ENCODE measurements at regions not wholly inside any gene's neighbourhood (a gene's known extent, or its start where the extent isn't known, plus 50 kb on each side); places are given as distances from the start of the nearest gene placed in this dataset.
"Not testable (repeated sequence)": the region's sequence is repeated elsewhere in the genome, so short reads cannot be mapped to it uniquely, and the experiment has no call there.

DNA sequence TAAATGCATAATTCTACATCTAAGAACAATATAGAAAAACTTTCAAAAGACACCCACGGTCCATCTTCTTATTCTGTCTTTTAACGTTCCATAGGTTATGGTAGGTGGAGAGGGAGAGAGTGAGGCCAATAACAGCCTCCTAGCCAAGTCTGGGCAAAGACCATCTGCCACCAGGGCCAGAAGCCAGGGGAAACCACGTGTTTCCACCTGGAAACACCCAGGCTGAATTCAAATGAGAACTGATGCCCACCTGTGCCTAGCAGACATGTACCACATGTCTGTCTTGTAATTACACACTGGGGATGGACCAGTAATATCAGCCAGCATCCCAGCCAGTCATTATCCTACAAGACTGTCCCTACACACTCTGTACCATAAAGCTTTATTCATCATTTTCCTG lies 1573.1 kb downstream of the EFNB2 start:
- no peak overlapping the region for H3K4me3 Mint-ChIP-seq
- H3K36me3 Mint-ChIP-seq (ENCODE audit: low read depth), result no peaks in the 10 kb centered on the region
- no peaks in the 10 kb centered on the region for H3K27me3 Mint-ChIP-seq
- no peaks in the 10 kb centered on the region for H3K4me1 Mint-ChIP-seq (ENCODE audit: low read depth)
- no peaks in the 10 kb centered on the region for H3K9me3 Mint-ChIP-seq
- no peak overlapping the region for H3K27ac Mint-ChIP-seq
- no peak for DNase-seq

DNA sequence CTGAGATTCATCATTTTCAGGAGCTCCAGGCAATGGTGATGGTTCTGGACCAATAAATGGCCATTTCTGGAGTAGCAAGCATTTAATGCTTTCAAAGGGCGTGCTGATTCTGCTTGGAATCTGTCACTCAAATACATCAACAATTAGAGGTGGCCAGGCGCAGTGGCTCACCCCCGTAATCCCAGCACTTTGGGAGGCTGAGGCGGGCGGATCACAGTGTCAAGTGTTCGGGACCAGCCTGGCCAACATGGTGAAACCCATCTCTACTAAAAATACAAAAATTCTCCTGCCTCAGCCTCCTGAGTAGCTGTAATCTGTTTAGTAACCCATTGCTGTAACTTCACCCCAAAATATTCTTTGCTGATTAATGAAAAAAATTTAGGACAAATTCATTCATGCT lies 1574.2 kb downstream of the EFNB2 start:
- Mint-ChIP-seq H3K9me3 (no peaks in the 10 kb centered on the region), H3K27me3 (no peaks in the 10 kb centered on the region), H3K36me3 (ENCODE audit: low read depth) (no peaks in the 10 kb centered on the region), H3K4me3 (no peak overlapping the region), H3K27ac (no peak overlapping the region), H3K4me1 (ENCODE audit: low read depth) (no peaks in the 10 kb centered on the region)
- no peak for DNase-seq

DNA sequence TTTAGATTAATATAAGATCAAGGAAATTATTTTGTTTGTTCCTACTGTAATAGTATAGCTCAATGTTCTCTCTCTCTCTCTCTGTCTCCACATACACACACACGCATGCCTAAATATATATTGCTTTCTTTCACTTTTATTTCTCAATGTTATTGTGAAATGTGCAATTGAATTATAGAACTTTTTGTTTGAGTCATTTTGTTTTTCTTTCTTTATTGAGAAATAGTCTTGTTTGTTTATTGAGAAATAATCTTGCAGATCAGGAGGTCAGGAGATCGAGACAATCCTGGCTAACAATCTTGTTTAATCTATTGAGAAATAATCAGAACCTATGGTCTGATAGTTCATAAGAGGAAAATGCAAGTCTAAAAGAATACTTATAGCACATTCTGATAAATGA lies 1581.3 kb downstream of the EFNB2 start:
- Mint-ChIP-seq H3K4me1 (ENCODE audit: low read depth) (no peaks in the 10 kb centered on the region), H3K9me3 (no peaks in the 10 kb centered on the region), H3K36me3 (ENCODE audit: low read depth) (no peaks in the 10 kb centered on the region), H3K27ac (no peak overlapping the region), H3K27me3 (no peaks in the 10 kb centered on the region), H3K4me3 (no peak overlapping the region)
- no peak for DNase-seq

DNA sequence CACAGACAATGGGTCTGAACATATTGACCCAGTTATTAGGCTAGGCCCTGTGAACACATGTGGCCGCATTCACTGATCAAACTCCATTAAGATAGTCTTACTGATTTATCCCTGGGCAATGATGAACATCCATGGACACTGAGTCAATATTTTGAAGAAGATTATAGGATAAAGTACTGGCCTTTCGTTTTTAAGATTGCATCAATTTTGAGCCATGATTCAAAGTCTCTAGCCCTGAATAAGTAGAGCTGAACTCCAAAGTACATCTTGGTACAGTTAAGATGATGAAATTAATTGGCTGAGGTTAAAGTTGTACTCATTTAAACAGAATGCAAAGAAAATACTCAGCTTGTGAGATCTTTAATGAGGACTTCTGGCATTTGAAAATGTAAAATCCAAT lies 1581.9 kb downstream of the EFNB2 start:
- H3K36me3 Mint-ChIP-seq (ENCODE audit: low read depth), result no peaks in the 10 kb centered on the region
- no peaks in the 10 kb centered on the region for H3K4me1 Mint-ChIP-seq (ENCODE audit: low read depth)
- H3K27ac Mint-ChIP-seq, result no peak overlapping the region
- H3K27me3 Mint-ChIP-seq, result no peaks in the 10 kb centered on the region
- no peak for DNase-seq
- H3K4me3 Mint-ChIP-seq, result no peak overlapping the region
- no peaks in the 10 kb centered on the region for H3K9me3 Mint-ChIP-seq

DNA sequence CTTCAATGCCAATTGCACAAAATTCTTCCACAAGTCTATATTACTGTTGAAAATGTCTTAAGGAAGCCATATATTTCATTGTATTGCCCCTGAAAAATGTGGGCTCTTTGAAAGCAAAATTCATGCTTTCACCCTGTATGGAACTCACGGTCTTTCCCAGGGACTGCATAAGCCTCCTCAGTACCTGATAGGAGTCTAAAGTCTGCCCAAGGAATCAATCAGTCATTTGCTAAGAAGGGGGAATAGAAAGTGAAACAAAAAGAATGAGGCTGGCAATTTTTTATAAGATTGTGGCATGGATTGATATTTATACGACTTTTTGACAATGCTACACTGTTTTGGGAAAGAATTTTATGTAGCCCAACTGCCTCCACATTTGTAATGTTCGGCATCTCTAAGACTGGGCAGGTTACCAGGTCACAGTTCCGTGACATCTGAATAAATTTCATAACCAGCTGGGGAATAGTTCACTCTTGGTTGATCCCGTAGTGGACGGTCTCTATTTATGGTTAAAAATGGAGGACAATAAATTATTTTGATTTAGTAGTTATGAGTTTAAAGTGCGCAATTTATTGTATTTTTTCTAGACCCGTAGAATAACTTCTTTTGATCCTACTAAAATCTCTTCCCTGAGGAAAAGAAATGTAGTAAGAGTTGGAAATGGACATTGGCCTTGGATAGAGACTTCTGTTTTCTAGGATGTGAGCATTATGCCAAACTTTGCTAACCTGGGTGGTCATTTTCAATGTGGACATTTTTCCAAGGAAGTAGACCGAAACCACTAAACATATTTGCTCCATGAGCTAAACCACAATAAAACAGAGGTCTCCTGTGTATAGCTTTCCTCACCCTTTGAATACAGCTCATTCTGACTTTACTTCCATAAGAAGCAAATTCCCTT lies 1585.4 kb downstream of the EFNB2 start:
- Mint-ChIP-seq H3K36me3 (ENCODE audit: low read depth) (no peaks in the 10 kb centered on the region), H3K27ac (no peak overlapping the region), H3K4me1 (ENCODE audit: low read depth) (no peaks in the 10 kb centered on the region), H3K9me3 (no peaks in the 10 kb centered on the region), H3K4me3 (no peak overlapping the region), H3K27me3 (no peaks in the 10 kb centered on the region)
- no peak for DNase-seq

DNA sequence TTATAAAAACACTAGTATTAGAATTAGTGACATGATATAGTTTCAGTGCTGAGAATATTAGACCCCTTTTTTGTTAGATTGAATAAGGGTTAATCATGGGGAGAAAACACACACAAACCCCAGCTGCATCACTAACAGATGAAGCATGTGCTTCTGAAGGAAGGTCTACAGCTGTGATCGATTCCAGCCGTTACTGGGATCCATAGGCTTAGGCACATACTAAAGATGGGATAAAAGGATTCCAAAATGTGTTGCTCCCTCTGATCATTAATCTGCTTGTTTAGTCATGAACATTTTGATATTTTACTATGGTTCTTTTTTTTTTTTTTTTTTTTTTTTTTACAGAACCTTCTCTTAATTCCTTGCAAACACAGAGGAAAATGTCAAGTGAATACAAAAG lies 1591.3 kb downstream of the EFNB2 start:
- H3K27me3 Mint-ChIP-seq, result no peaks in the 10 kb centered on the region
- no peak overlapping the region for H3K27ac Mint-ChIP-seq
- no peaks in the 10 kb centered on the region for H3K9me3 Mint-ChIP-seq
- no peak overlapping the region for H3K4me3 Mint-ChIP-seq
- no peak for DNase-seq
- H3K36me3 Mint-ChIP-seq (ENCODE audit: low read depth), result no peaks in the 10 kb centered on the region
- H3K4me1 Mint-ChIP-seq (ENCODE audit: low read depth), result no peaks in the 10 kb centered on the region

DNA sequence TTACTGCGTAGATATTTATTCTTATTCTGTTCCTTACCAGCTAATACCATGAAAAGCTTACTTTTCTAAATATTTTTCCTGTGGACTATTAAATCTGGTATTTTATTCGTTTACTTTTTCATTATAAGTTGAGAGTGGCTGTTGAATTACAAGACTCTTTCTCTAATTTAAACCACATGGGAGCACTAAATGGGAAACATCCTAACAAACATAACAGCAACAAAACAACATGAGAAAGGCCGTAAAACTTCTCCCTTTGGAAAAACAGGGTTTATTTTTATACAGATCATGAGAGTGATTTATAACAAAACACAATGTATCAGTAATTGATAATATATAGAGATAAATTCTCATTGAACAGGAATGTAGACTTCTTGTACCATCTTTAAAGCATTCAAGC lies 1592.1 kb downstream of the EFNB2 start:
- Mint-ChIP-seq H3K4me3 (no peak overlapping the region), H3K27me3 (no peaks in the 10 kb centered on the region), H3K27ac (no peak overlapping the region), H3K36me3 (ENCODE audit: low read depth) (no peaks in the 10 kb centered on the region), H3K4me1 (ENCODE audit: low read depth) (no peaks in the 10 kb centered on the region), H3K9me3 (no peaks in the 10 kb centered on the region)
- no peak for DNase-seq

DNA sequence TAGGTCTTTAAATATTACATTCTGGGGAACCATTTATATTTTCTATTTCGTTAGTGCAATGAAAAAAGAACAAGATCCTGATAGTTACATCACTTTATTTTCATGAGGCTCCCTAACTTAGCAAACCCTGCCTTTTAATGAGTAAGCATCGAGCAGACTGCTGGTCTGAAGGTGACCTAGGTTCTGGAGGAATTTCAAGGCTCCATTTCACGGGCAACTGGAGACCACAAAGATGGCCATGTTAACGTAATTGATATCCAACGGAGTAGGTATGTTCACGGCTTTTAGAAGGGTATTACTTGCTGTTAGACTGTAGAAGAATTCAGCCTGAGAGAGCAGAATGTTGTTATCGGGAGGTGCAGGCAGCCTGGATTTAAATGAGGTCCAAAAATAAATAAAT lies 1597.6 kb downstream of the EFNB2 start:
- no peaks in the 10 kb centered on the region for H3K4me1 Mint-ChIP-seq (ENCODE audit: low read depth)
- H3K36me3 Mint-ChIP-seq (ENCODE audit: low read depth), result no peaks in the 10 kb centered on the region
- no peak overlapping the region for H3K27ac Mint-ChIP-seq
- no peak overlapping the region for H3K4me3 Mint-ChIP-seq
- H3K9me3 Mint-ChIP-seq, result peaks cover 3% of the 10 kb centered on the region
- no peak for DNase-seq
- no peaks in the 10 kb centered on the region for H3K27me3 Mint-ChIP-seq

DNA sequence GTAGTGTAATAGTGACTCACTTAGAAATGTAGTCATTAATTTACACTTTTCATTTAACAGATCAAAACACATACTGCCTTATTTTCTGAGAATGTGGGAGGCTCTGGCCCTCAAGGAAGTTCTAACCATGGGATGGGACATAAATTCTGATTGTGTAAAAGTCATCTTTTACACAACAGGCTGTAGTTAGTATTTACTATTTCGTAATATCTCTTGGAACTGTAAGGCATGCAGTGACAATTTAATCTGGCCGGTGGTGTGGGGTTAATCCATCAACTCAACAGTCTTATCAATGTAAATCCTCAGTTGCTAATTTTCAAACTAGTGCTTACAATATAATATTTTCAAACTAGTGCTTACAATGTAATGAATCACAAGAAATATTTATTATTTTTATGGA lies 1599.2 kb downstream of the EFNB2 start:
- no peaks in the 10 kb centered on the region for H3K4me1 Mint-ChIP-seq (ENCODE audit: low read depth)
- H3K36me3 Mint-ChIP-seq (ENCODE audit: low read depth), result no peaks in the 10 kb centered on the region
- DNase-seq, result no peak
- no peak overlapping the region for H3K27ac Mint-ChIP-seq
- no peak overlapping the region for H3K4me3 Mint-ChIP-seq
- H3K27me3 Mint-ChIP-seq, result no peaks in the 10 kb centered on the region
- peaks cover 4% of the 10 kb centered on the region for H3K9me3 Mint-ChIP-seq

DNA sequence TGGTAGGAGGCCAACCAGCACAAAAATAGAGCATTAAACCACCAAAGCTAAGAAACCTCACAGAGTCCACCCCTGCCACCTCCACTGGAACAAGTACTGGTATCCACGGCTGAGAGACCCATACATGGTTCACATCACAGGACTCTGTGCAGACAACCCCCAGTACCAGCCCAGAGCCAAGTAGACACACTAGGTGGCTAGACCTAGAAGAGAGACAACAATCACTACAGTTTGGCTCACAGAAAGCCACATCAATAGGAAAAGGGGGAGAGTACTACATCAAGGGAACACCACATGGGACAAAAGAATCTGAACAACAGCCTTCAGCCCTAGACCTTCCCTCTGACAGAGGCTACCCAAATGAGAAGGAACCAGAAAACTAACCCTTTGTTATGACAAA lies 1614.9 kb downstream of the EFNB2 start:
- H3K4me3 Mint-ChIP-seq; H3K27ac Mint-ChIP-seq; DNase-seq; H3K27me3 Mint-ChIP-seq; H3K36me3 Mint-ChIP-seq (ENCODE audit: low read depth): not testable (repeated sequence)
- Mint-ChIP-seq H3K9me3 (peaks cover 12% of the 10 kb centered on the region), H3K4me1 (ENCODE audit: low read depth) (peaks cover 22% of the 10 kb centered on the region)

DNA sequence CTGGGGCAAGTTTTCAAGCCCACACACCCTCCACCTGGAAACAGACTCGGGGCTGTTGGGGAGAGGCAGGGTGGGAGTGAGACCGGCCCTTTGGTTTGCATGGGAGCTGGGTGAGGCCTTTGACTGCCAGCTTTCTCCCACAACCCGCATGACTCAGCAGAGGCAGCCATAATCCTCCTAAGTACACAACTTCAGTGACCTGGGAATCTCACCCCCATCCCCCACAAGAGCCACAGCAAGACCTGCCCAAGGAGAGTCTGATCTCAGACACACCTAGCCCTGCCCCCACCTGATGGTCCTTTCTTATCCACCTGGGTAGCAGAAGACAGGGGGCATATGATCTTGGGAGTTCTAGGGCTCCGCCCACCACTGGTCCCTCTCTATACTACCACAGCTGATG lies 1615.4 kb downstream of the EFNB2 start:
- no peak for DNase-seq
- Mint-ChIP-seq H3K9me3 (peaks cover 12% of the 10 kb centered on the region), H3K36me3 (ENCODE audit: low read depth) (no peaks in the 10 kb centered on the region), H3K27me3 (peaks cover 4% of the 10 kb centered on the region), H3K4me1 (ENCODE audit: low read depth) (peaks cover 22% of the 10 kb centered on the region), H3K4me3 (no peak overlapping the region), H3K27ac (no peak overlapping the region)

DNA sequence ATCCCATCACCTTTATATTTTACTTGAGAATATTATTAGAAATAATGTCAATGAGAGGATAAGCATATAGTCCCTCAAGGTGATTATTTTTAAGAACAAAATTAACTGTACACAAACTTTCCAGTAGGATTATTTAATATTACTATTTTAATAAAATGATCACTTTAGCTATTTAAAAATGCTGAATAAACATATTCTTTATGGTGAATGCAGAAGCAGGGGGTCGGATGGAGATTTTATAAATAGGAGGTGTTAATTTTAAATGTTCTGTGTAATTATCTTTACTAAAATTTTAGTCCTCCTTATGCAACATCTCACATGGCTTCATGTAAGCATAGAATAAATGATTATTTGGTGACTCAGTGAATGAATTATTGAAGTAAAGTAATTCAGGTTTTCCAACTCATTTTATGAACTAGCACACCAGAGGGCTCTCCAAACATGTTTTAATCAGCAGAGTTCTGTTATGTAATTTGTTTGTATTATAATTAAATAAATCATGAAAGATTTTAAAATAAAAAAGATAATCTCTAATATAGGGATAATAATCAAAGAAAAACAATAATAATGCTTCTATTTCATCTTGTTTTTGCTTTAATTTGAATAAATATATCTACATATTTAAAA lies 1635.2 kb downstream of the EFNB2 start:
- Mint-ChIP-seq H3K9me3 (no peaks in the 10 kb centered on the region), H3K27me3 (no peaks in the 10 kb centered on the region), H3K36me3 (ENCODE audit: low read depth) (no peaks in the 10 kb centered on the region), H3K4me3 (no peak overlapping the region), H3K27ac (no peak overlapping the region), H3K4me1 (ENCODE audit: low read depth) (no peaks in the 10 kb centered on the region)
- no peak for DNase-seq

DNA sequence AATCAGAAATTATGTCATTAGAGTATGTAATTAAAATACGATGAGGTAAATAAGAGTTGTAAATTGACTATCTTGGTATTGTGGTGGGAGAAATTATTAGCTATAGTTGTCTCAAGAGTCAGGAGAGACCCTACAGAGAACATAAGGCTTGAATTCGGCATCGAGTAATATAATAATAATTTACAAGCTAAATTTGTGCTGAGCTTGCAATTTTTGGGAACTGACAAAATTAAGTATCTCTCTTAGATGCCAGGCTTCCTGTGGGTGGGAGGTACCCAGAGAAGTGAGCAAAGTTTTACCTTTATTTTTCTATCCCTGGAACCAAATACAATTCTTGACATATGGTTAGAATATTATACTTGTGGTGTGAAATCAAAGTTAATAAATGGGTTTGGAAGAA lies 1637.0 kb downstream of the EFNB2 start:
- H3K4me1 Mint-ChIP-seq (ENCODE audit: low read depth), result no peaks in the 10 kb centered on the region

DNA sequence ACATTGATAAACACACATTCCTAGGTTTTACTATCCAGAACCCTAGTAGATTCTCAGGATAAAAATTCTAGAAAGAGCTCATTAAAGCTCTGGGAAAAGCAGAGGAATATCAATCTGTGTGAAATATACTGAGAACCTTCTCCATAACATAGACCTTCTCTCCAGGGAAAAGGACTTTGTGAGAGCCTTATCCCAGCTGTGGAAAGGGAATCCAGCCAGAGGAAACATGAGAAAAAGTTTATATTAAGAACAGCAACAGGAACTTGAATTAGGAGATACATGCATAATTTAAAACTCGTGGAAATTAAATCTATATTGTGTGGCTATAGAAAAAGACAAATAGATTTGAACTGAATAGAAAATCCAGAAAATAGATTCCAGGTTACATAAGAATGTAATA lies 1639.9 kb downstream of the EFNB2 start:
- Mint-ChIP-seq H3K27ac (no peak overlapping the region), H3K36me3 (ENCODE audit: low read depth) (no peaks in the 10 kb centered on the region), H3K9me3 (no peaks in the 10 kb centered on the region), H3K4me1 (ENCODE audit: low read depth) (no peaks in the 10 kb centered on the region), H3K4me3 (no peak overlapping the region), H3K27me3 (no peaks in the 10 kb centered on the region)
- no peak for DNase-seq

More for the DNA sequence above, 1637.0 kb downstream of the EFNB2 start:
- Mint-ChIP-seq H3K27ac (no peak overlapping the region), H3K4me3 (no peak overlapping the region), H3K36me3 (ENCODE audit: low read depth) (no peaks in the 10 kb centered on the region), H3K27me3 (no peaks in the 10 kb centered on the region), H3K9me3 (no peaks in the 10 kb centered on the region)
- DNase-seq, result no peak

DNA sequence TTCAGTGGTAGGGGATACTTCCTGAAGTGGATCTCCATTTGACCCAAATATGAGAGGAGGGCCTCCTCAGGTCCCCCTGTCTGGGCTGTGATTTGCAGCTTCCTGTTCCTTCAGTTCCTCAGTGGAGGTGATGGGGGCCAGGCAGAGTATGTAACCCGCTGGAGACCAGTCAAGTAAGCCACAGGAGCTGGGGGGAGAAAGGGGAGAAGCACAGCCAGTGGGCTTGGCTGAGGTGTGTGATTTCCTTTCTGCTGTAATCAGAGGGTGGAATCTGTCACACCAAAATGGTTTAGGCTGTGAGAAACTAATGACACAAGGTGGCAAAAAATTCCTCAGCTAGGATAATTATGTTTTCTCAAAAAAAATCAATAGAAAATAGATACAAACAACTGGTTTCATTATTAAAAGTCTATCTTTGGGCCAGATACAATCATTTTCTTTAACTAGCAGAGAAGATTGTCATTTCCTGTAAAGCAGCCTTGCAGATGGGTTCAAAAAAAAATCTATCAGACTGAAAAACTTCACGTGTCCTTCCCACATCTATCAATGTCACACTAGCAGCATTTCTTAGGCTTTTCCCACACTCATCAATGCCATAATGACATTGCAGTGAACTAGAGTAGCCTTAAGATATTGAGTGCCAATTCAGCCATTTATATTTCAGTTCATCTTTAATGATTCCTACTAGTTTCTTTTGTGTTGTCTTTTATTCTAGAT lies 1660.3 kb downstream of the EFNB2 start:
- DNase-seq, result no peak
- peaks cover 14% of the 10 kb centered on the region for H3K4me1 Mint-ChIP-seq (ENCODE audit: low read depth)
- H3K27ac Mint-ChIP-seq, result no peak overlapping the region
- H3K27me3 Mint-ChIP-seq, result no peaks in the 10 kb centered on the region
- H3K9me3 Mint-ChIP-seq, result peaks cover 4% of the 10 kb centered on the region
- no peaks in the 10 kb centered on the region for H3K36me3 Mint-ChIP-seq (ENCODE audit: low read depth)
- no peak overlapping the region for H3K4me3 Mint-ChIP-seq

Data from activated T-cell treated with anti-CD3 and anti-CD28 coated beads, Interleukin-2, amount 50 U/mL, for 24 hours (primary cell).